GM12892 (cell line): ENCODE measurements at regions not wholly inside any gene's neighbourhood (a gene's known extent, or its start where the extent isn't known, plus 50 kb on each side); places are given as distances from the start of the nearest gene placed in this dataset.

Experiments
- POLR2A ChIP-seq: IDR thresholded peaks from 2 replicates; pipeline ENCODE4 v1.6.1; 2011; ENCODE audit warnings: low read depth, low read length, control low read depth
- TAF1 ChIP-seq: IDR thresholded peaks from 2 replicates; pipeline ENCODE4 v1.6.1; 2011; ENCODE audit warnings: low read depth, mild to moderate bottlenecking, control low read depth, low read length, borderline replicate concordance

DNA sequence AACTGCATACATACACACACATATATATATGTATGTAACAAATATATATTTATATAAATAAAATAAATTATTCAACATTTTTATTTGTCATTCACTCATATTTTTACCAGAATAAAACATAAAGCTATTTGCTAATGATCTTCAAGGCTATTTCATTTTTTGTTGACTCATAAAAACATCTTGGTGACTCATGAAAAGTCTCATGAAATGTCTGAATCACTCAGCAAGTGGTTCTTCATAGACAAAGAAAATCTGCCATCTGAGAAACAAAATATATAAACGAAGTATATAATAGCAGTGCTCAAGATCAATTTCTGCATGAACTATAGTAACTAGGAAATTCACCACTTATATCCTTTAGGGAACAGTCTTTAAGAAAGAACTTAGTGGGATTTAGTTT, 764.8 kb upstream of the FAT3 start:
- TF ChIP-seq POLR2A (no peak), TAF1 (no peak)
